T-helper 22 cell (primary cell): ENCODE measurements at regions not wholly inside any gene's neighbourhood (a gene's known extent, or its start where the extent isn't known, plus 50 kb on each side); places are given as distances from the start of the nearest gene placed in this dataset.

ENCODE experiments used
- DNase-seq: peaks from one replicate; pipeline ENCODE4 v3.0.0-alpha.2; 2020; ENCODE audit warnings: low read depth

DNA sequence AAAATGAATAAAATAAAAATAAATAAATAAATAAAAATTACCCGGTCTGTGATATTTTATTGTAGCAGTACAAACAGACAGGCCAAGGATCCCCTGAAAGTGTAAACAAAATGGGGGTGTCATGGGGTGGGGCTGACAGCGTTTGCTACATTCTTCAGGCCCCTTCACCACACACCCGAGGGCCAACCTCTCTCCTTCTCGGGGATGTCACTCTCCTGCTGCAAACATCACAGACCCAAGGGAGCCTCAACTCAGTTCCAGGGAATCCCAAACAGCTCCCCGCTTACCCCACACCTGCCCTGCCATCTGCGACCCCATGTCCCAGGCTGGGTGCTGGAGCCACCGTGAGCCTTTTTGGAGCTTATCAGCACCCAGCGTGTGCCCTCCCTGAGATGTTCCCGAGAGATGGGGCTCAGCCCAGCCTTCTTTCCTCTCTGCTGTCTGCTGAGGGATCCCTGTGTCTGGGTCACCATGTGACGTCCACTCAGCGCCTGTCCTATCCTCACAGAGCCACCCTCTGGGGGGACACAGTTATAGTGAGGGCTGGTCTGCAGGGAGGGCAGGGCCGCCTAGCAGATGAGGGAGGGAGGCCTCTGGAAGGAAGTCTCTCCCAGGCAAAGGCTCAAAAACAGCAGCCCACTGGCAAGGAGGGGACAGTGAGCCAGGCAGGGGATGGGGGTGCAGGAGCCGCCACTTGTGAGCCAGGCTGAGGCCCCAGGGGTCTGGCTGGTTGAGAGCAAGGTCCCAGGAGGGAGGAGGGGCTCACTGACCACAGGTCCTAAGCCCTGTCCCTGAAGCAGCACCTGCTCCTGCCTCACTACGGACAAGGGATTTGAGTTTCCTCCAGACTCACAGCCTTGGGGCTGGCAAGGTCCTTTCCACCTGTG is 1041.6 kb downstream of the BRD1 start:
- no peak for DNase-seq

DNA sequence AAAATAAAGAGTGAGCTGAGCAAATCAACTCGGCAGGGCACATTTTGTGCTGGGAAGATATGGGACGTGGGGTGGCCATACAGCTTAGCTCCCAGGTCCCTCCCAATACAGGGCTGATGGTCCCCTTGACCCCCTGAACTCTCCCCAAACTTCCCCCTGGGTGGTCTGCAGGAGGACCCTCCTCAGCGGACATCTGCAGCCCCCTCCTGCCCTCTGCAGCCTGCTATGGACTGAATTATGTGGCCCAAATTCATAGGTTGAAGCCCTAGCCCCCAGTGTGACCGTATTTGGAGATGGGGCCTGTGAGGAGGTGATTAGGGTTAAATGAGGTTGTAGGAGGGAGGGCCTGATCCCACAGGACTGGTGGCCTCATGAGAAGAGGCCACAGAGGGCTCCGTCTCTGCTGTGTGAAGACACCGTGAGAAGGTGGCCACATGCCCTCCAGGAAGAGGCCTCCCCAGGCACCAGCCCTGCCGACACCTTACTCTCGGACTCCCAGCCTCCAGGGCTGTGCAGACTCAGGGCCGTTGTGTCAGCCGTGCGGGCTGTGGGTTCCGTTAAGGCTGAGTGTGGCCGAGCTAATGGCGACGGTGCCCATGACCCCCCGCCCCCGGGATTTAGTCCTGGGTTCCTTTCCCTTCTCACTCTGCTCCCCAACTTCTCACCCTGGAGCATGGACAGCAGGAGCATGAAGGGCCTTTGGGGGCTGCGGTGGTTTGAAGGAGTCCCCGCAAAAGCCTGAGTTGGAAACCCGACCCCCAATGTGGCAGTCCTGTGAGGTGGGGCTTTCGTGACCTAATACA is 1042.8 kb downstream of the BRD1 start:
- DNase-seq: no peak

DNA sequence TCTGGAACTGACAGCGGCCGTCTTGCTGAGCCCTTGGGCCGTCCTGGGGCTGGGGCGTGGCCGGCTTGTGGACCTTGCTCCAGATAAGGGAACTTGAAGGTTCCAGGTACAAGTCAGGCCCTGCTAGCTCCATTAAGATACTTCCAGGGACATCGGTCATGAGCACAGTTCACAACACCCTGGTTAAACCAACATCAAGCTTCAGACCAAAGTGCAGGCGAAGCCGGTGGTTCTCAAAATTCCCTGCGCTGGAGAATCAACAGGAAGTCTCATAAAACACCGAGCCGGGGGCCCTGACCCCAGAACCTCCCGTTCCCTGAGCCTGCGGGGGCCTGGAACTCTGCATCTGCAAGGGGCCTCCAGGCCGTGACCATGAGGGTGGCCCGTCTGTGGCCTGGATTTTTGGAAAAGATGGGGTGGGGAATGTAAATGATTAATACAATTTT is 1043.8 kb downstream of the BRD1 start:
- no peak for DNase-seq

DNA sequence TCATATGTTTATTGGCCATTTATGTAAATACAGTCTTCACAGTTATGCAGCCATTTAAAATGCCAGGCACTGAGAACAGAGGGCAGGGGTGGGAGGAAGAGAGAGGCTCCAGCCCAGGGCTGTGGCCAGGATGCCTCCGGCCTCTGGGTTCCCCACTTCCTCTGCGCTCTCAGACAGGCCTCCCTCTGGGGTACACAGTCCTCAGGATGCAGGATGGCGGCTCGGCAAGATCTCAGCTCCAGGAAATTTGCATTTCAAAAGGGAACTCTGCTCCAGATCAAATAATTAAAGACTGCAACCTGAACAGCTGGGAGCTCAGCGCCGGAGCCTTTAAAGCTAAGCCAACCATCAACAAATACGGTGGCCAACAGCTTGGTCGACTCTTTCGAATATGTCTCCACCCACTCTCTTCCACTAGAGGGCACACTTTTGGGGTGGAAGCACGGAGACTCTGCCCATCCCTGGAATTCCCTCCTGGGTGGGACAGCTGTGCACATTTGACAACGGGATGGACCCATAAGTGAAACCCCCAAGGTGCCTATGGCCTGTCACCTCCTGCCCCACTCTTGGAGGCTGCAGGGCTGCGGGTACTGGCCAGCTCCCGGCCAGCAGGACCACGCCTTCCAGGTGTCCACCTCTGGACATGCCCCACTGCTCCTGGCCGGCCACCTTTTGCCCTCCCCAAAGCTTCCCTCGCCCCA is 1044.7 kb downstream of the BRD1 start:
- no peak for DNase-seq

DNA sequence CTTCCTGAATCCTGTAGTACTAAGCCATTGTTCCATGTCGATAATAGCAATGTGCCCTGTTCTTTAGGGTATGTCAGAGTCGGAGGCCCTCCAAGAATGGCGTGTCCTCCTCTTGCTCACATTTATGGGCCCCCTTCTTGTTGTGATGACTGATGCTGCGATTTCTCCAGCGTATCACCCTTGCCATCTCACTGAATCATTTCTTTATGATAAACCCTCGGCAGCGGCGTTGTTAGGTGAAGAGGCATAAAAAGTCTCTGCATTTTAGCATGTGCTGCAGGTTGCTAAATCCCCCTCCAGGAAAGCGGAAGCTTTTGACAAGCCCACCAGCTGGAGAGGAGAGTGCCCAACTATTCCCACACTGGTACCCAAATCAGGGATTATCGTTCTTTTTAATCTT is 1045.3 kb downstream of the BRD1 start:
- DNase-seq: no peak

DNA sequence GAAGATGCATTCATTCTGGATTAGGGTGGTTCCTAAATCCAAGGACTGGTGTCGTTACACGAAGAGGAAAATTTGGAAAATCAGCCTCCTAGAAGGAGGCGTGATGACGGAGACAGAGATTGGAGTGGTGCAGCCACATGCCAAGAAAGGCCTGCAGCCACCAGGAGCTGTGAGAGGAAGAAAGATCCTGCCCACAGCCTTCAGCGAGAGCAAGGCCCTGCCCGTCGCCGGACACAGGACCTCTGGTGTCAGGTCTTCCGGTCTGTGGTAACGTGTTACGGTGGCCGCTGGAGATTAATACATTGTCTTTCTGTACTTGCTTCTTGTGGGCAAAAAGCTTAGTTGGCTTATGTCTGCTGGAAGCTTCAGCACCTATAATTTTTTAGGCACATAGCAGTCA is 1045.8 kb downstream of the BRD1 start:
- DNase-seq: no peak

DNA sequence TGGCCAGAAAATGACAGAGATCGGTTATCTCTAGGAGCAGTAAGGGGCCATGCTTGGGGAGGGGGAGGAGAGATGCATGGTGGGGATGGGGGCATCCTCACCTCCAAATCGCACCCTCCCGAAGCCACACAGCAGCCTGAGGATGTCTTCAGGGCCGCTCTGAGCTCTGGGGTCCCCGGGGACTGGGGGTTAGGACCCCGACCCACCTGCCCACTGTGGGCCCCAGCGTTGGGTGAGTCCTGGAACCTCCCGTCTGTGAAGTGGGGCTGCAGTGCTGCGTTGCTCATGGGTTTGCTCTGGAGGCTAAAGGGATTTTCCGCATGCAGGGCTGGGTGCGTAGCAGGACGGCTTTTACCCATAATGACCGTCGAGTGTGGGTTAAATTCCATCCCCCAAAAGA is 1046.3 kb downstream of the BRD1 start:
- DNase-seq: no peak

DNA sequence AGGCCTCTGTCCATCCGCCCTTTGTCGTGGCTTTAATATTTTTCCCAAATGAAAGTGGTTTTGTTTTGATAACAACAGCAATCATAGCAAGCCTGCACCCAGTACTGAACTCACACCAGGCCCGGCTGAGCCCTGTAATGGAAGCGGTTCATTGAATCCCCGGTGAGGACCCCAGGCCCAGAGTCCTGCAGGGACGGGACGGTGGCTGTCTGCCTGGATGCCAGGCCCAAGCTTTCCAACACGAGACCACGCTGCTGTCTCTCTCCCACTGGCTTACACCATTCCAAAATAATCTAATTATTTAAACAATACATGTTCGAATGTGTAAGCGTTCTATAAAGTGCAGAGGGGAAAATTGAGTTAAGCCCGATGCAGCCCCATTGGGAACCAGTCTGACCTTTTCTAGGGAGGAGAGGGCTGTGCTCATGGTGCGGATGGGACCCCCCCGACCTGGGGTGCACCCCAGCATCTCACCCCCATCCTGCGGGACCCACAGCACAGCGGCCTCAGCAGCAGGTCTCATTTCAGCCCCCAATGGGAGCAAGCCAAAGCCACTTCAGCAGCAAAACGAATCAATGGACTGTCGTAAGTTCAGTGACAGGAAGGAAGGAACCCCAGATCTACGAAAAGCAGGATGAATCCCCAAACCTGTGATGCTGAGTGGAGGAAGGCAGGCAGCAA is 1046.9 kb downstream of the BRD1 start:
- no peak for DNase-seq

DNA sequence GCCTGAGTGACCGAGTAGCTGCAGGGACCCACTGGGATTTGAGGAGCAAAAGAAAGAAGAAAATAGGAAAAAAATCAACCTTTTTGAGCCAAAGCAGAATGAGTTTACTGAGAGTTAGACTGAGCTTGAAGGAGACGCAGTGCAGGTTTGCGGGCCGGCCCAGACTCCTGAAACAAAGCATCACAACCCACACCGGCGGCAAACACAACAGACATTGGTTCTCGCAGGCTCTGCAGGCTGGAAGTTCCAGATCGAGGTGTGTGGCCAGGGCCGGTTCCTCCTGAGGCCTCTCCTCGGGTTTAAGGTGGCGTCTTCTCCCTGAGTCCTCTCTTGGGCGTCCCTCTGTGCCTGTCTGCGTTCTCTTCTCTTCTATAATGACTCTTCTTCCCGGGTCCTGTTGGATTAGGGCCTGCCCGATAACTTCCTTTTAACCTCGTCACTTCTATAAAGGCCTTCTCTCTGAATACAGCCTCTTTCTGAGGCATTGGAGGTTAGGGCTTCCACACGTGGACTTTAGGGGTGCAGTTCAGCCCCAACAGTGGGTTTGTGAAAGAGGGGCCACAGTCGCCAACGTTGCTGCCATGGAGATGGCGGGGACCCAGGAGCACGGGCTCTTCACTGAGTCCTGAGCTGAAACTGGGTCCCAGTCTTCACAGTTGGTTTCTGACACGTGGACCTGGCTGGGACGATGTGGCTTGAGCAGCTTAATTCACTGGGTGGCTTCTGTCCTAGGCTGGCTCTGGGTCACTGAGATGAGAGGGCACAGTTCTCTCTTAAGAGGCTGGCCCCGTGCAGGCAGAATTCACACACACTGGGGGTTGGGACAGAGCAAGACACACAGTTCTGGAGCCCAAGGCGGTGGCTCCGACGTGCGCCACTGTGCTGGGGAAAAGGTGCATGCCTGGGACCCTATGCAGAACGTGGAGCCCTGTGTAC is 1047.7 kb downstream of the BRD1 start:
- no peak for DNase-seq

DNA sequence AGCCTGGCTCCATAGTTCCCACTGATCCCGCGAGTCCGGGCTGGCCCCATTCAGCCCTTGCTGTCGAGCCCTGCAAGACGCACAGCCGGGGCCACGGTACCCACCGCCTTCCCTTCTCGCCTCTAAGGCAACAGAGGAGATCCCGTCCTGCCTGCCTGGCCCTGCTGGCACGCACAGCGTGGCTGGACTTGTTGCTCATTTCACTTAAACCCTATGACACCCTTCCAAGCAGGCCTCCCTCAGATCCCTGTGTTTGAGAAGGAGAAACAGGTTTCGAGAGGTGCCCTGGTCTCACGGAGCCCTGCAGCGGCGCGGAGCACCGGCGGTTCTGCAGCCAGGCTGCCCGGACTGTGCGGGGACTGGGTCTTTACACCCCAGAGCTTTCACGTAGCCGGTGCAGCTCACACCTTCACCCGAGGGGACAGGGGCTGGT is 1048.4 kb downstream of the BRD1 start:
- DNase-seq: no peak

DNA sequence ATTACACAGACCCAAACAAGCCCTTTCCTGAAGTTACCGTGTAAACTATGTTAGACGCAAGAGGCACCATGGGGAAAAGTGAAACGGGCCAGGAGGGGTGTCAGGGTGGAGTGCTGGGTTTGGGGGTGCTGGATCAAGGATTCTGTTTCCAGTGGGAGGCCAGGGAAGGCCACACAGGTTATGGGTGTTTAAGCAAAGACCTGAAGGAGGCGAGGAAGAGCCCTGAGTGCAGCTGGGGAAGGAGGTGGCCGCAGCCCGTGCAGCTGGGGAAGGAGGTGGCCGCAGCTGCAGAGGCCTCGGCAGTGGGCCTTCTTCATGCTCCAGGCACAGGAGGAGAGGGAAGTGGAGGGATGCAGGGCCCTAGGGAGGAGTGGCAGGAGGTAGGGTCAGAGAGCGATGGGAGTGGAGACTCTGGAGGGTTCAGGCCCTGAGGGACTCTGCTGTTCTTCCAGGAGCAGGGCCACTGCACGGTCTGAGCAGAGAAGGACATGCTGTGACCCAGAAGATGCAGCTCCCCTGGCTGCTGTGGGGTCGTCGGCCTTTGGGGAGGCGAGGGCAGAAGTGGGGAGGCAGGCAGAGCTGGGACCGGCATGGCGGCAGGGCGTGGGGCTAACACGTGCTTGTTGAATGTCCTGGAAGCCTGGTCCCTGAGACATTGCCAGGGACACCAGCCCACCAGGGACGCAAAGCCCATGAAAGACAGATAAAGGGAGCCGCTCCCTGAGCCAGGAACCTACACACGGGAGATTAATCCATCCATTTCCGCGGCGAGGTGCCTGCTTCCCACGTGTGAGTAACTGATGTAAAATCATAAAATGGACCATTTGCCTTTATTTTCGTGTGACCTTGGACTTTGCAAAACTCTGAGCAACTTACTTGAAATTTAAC is 1049.1 kb downstream of the BRD1 start:
- no peak for DNase-seq

DNA sequence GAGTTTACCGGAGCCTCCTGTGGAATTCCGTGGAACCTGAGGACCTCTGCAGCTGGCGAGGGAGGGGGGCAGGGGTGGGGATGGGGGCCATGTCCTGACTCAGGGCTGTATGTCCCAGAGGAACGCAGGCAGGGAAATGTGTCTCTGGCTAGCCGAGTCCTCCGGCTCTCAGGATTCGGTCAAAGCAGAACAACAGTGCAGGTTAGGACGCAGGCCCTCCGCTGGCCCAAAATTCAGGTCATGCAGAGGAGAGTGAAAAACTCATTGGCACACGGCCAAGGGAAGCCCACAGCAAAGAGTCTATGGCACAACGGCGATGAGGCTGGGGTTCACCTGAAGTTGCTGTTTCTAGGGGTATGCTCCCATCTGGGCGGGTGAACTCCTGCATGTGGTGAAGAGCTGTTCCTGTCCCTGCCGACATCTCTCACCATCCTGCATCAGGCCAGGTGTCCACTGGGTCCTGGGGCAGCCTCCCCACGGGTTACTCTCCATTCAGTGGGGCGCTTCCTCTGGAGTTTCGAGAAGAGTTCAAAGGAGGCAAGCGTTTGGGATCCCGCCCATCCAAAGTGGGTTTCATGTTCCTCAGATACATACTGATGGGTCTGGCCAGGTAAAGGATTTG is 1055.3 kb downstream of the BRD1 start:
- DNase-seq: no peak

DNA sequence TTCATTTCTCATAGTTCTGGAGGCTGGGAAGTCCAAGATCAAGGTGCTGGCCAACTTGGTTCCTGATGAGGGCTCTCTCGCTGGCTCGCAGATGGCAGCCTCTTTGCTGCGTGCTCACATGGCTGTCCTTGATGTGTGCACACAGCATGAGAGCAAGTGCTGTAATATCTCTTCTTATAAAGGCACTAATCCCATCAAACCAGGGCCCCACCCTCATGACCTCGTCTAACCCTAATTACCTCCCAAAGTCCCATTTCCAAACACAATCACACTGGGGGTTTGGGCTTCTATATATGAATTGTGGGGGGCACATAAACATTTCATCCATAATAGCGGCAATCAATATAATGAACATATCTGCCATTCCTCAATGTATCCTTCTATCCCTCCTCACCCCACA is 1062.1 kb downstream of the BRD1 start:
- DNase-seq: no peak

DNA sequence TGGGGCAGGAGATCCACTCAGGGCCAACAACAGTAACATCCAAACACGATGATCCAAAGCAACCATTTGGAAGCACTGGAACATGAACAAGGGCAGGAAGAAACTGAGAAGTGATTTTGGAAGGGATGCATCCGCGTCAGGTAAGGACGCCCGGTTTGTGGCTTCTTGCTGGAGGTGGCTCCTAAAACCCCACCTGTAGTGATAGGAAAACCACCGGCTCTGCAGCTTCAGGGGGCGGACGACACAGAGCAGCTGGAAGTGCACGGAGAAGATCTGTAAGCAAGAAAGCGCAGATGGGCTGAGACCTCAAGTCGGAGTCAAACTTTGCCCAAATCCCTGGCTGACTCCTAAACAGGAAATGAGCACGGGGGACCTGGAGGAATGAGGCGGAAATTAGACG is 1066.1 kb downstream of the BRD1 start:
- no peak for DNase-seq

DNA sequence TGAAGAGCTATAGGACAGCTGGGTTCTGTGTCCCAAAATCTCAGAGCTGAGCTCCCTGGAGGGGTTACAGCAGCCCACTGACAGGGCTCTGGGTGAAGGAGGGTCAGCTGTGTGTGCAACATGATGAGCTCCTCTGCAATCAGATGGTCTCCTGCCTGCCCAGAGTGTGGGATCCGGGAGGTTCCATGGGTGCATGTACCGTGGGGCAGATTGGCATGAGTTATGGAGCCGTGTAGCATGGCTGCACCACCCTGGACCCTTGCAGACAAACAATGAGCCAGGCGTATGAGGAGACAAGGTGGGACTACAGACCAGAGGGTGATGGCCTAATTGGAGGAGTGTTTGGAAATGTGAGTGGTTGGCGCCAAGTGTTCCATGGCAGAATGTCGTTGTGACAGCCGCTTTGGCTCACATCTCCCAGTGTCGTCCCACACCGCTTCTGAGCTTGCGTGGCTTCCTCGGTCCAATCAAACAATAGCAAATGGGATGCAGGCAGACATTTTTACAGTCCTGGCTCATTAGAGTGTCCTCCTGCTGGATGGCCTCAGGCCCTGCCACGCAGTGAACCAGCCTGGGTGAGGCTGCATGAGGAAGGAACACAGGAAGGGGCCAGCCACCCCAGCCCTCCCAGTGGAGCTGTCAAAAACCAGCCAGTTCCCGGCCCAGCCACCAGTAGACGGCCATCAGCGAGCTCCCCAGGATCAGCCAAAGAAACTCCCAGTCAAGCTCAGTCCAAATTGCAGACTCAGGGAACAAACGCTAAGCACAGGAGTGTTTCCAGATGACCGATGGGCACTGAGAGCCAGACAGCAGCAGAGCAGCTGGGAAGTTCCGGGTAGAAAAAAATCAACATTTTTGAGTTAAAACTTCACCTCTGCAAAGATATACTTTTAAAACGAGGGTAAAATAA is 1066.9 kb downstream of the BRD1 start:
- DNase-seq: no peak

DNA sequence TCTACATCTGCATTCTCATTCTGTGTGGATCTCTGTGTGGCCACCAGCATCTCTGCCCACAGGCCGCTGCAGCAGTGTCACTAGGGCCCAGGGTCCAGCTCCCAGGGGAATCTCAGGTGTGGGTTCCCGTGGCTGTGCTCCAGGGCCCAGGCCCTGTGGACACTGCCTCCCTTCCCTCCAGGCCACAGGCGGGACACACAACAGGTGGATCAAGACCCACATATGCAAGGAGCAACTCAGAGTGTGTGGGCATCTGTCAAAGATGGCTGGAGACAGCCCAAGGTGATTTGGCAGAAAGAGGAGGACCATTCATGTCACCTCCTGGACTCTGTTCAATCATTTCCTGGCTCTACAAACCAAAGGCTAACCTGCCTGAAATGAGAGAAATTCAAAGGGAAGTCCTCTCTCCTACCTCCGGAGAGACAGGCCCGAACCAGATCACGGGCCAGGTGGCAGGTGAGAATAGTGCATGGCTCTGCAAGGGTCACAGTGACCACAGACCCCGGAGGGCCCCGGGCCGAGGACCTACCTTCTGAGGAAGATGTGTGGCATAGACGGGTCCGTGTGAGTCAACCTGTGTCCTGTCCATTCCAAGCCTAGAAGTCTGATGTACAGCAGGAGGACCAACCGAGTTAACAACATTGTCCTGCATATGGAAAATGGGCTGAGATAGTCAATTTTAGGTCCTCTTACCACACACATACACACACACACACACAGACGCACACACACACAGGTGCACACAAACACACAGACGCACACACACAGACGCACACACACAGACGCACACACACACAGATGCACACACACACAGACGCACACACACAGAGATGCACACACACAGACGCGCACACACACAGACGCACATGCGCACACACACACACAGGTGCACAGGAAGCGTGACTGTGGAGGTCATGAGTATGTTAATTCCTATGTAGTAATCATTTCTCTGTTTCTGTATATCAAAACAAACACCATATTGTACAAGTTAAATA is 1068.5 kb downstream of the BRD1 start:
- DNase-seq: no peak

DNA sequence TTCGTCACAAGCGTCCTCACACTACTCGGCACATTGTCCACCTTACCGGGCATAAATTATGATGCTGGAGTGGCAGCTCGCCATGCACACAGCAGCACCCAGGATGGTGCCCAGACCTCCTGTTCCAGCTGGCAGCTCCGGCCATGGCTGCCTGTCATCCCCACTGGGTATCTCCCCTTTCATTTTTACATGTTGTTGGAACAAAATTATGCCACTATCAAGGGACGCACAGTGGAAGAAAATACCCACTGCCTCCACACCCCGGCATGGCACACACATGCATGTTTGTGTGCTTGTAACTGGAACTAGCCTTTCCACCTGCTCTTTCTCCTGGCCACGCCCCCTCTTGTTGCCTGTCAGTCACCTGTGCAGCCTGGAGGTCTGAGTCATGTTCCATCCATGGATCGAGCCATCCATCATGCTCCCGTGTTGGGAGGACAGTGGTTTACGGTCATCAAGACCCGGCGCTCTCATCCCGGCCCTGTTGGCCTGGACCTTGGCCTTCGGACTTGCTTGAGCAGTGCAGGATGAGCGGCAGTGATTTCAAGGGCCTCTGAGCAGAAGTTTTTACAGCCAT is 1069.6 kb downstream of the BRD1 start:
- DNase-seq: no peak
